Activated CD4-positive, alpha-beta T cell treated with anti-CD3 and anti-CD28 coated beads, Interleukin-10, Interleukin-2, amounts not matched to agents 100 ng/mL and 50 ng/mL, durations not matched to agents 16 hours and 8 hours (primary cell): ENCODE measurements at regions not wholly inside any gene's neighbourhood (a gene's known extent, or its start where the extent isn't known, plus 50 kb on each side); places are given as distances from the start of the nearest gene placed in this dataset.
"Not testable (repeated sequence)": the region's sequence is repeated elsewhere in the genome, so short reads cannot be mapped to it uniquely, and the experiment has no call there.

Experiments used
- DNase-seq: peaks from one replicate; pipeline ENCODE4 v3.0.0-alpha.2; 2020

GRCh38 chr12:23282701-23283100 lies 657.7 kb downstream of the ETNK1 start:
- no peak for DNase-seq

- DNase-seq, result not testable (repeated sequence)
Measured at GRCh38 chr12:23285764-23286530, 661.0 kb downstream of the ETNK1 start.

DNA sequence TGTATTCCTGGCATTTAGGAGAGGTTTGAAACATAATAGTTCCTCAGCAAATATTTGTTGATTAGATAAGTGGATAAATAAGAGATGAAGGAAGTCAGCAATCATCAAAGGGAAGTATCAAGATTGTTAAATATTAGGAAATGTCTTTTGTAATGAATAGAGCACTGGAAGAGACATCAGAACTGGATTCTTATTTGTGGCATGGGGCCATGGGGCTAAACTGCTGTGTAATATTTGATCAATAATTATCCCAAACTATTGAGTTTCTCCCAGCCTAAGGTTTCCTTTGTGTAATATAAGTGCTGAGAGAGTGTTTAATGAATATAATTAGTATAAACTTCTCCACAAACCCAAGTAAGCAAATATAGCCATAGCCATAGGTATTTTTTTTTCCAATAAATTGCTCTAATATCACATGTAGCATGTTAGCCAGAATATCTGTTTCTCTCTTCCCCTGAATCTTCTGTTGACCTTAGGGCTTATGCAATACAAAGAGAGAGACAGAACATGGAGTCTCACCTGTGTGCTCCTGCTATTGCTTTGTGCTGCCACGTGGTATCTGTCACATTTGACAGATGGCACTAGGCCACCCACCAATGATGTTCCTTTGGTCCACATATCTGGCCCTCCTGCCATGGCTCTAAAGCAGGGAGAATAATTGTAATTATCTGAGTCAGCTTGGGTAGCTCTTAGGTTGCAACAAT lies 658.7 kb downstream of the SOX5 start:
- DNase-seq, result no peak

GRCh38 chr12:23303220-23303619 lies 646.2 kb downstream of the SOX5 start:
- no peak for DNase-seq

GRCh38 chr12:23303821-23304220 lies 645.6 kb downstream of the SOX5 start:
- no peak for DNase-seq

DNA sequence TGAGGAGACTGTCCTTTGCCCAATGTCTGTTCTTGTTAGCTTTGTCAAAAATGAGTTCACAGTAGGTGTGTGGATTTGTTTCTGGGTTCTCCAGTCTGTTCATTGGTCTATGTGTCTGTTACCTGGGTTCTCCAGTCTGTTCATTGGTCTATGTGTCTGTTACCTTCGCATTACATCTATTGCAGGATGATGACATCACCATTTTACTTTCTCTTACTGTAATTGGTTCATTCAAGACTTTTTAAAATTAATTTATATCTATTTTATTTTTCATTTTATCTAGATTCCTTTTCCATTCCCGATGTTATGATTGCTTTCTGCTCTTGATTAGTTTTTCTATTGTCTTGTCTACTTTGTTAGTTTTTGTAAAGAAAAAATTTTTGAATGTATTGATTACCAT lies 615.5 kb downstream of the SOX5 start:
- DNase-seq, result no peak

- DNase-seq, result no peak
Measured at GRCh38 chr12:23335593-23335992, 613.9 kb downstream of the SOX5 start.

- DNase-seq, result no peak
Measured at GRCh38 chr12:23337213-23337612, 612.3 kb downstream of the SOX5 start.

DNA sequence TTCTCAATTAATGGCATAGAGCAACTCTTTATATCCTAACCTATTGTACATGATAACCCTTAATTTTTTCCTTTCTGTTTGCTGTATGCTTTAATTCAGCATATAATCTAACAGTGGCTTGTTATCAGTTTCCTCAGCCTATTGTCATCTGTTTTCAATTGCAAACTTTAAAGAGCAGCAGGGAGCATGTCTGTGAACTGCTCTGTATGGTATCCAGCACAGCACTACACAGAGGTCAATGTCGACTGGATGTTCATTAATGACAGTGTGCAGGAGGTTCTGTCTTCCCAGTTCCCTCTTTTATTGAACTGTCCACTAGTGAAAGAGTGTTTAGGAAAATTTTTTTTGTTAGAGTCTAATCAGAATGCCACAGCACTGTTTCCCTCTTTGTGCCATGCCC lies 609.1 kb downstream of the SOX5 start:
- no peak for DNase-seq

DNA sequence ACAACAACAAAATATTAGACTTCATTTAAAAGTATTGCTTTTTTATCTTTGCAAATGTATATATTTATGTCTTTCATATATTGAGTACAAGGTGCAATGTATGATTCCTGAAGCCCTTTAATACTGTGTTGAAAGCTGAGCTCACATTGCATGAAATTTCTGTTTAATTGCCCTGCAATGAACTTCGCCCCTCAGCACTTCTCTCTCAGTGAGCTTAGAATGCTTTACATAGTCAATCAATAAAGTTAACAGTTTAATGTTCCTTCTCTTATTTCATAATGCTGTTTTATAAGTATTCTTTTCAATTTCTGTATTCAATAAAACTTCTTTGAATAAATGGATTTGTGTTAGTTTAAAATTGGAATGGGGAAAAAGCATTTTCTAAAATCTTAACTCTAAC lies 607.1 kb downstream of the SOX5 start:
- no peak for DNase-seq

GRCh38 chr12:23349564-23349963 lies 599.9 kb downstream of the SOX5 start:
- no peak for DNase-seq

DNA sequence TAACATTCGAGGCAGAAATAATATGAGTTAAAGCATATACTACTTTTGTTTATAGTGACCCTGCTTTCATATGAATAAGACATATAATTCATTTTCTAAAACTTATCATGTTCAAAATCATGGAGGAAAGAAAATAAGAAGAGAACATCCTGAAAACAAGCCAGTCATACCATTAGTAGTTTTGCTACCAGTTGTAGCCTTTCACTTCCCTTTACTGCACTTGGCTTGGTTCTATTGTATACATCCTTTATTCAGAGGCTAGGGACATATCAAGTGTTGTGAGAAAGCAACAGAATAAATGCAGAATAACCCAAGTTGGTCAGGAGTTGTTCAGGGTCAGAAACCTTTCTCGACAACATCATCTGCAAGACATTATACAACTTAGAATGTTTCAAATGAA lies 598.7 kb downstream of the SOX5 start:
- no peak for DNase-seq

DNA sequence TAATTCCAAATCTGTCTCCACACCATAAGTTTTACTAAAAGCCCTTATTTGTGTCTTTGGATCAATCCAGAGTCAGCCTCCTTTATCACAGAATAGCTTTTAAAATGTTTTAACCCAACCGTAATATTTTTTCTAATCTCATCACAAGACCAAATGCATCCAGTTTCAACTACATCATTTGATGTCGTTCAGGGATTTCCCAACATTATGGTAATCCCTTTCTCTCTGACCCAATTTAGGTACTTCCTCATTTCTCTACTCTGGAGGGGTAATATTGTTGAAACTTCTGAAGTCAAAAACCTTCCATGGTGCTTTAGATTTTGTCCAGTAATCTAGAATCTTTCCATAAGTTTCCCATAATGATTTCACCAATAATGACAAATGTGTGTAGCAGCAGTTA lies 596.8 kb downstream of the SOX5 start:
- no peak for DNase-seq

DNA sequence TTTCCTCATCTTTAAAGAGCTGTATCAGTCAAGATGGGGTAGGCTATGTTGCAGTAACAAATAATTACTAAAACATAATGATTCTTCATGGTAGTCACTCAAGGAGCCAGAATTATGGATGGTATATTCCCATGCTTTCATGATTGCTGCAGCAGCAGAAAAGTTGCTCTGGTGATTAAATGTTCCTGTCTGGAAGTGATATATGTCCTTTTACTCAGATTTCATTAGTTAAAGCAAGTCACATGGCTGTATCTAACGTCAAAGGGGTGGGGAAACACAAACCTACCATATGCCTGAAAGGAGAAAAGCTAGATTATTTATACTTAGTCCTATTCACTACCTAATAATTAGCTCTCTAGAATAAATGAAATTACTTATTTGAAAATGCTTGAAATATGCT lies 594.7 kb downstream of the SOX5 start:
- DNase-seq, result no peak

DNA sequence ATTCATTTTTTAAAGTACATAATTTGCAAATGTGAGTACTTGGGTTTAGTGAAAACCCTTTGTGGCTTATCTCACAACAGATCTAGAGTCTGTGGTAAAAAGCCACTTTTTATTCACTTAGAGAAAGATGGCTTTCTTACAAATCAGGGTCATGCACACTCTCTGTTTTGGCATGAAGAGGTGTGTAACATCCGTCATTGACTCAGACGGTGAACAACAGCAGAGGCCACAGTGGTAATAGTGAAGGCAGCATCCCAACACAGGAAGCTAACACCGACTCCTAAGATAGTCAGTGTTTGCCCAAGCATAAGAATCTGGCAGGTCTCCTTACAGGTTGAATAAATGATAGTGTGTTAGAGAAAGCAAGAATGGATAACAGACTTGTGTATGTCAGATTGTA lies 593.0 kb downstream of the SOX5 start:
- DNase-seq, result peak; percentile 17

GRCh38 chr12:23356927-23357708 lies 592.4 kb downstream of the SOX5 start:
- DNase-seq, result no peak

DNA sequence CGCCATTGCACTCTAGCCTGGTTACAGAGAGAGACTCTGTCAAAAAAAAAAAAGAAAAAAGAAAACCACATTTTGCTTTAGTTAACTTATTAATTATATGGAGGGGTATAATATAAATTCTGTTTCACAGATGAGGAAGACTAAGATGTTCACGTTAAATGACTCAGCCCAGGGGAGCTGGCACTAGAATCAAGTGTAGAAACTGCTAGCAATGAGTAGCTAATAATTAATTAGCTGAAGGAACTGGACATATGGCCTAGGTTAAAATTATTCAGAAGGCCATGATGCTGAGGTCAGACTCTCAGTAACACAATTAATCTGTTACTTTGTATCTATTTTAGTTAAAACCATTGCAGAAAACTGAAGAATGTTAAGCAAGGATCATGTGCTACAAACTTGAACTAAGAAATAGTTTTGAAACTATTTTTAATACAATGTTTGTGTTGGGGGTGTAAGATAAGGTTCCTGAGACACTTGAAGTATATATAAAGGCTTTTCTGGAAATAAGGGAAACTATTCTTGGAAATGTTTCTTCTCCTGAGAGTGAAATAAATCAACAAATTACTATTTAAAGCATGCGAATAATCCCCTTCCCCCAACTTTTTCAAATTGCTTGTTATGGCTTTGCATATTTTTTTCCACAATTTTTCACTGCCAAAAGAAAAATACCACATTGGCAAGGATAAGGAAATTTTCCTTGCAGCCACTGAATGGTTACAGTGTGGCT lies 589.3 kb downstream of the SOX5 start:
- no peak for DNase-seq

DNA sequence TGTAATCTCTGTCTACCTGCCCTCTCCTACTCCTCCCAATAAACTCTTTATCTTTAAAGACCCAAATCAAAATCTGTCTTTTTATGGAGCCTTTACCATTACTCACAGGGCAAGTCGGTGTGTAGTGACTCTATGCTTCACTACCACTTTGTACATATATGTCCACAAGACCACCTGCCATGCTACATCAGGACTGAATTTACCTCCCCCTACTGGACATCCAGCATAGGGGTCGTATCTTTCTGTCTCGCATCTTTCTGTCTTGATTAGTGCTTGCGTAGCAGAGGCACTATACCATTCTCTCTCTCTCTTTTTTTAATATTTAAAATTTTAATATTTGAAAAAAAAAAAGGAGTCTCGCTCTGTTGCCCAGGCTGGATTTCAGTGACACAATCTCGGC lies 587.5 kb downstream of the SOX5 start:
- no peak for DNase-seq

DNA sequence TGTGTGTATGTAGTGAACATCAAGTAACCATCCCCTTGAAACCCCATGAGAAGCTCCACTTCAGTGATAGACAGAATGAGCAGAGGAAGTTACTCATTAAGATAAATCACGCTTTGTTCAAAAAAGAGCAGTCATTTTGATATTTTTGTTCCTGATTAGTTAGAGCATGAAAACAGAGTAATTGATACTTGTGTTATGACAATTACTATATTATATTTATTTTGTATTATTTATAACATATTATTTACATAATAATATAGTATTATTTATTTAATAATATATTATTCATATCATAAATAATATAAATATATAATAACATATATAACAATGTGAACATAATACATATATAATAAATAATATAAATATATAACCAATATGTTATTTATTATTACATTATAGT lies 580.9 kb downstream of the SOX5 start:
- DNase-seq, result no peak

DNA sequence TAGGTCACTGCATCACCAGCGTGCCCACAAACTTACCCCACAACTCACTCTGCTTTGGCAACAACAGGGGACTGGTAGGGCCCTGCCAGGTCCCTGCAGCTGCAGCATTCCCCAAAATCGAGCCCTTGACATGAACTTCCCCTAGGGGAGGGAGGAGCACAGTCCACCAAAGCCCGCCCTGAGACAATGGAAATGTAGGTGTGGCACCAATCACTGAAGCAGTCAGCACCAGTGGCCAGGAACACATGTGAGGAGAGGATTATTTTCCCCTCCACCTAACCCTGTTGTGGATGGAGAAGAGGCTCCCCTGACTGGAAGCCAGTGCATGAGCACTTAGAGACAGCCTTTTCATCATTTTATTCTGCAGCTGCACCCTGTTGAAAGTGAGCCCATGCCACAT lies 573.8 kb downstream of the SOX5 start:
- DNase-seq, result no peak

GRCh38 chr12:23376238-23376637 lies 573.2 kb downstream of the SOX5 start:
- no peak for DNase-seq

DNA sequence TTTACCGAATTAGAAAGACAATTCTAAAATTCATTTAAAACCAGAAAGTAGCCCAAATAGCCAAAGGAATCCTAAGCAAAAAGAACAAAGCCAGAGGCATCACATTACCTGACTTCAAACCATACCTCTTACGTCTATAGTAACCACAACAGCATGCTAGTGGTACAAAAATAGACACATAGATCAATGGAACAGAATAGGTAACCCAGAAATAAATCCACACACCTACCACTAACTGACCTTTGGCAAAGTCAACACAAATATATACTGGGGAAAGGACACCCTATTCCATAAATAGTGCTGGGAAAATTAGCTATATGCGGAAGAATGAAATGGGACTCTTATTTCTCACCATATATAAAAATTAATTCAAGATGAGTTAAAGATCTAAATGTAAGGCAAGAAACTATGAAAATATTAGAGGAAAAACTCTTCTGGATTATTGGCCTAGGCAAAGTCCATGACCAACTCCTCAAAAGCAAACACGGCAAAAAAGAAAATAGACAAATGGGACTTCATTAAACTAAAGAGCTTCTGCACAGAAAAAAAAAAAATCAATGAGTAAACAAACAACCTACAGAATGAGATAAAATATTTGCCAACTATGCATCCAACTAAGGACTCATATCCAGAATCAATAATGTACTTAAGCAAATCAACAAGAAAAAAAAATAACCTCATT lies 568.9 kb downstream of the SOX5 start:
- DNase-seq, result no peak

- not testable (repeated sequence) for DNase-seq
Measured at GRCh38 chr12:23388898-23389297, 560.6 kb downstream of the SOX5 start.
